COR-L47 (cell line): ENCODE measurements at regions not wholly inside any gene's neighbourhood (a gene's known extent, or its start where the extent isn't known, plus 50 kb on each side); places are given as distances from the start of the nearest gene placed in this dataset.

Experiments used
- DNase-seq: peaks from one replicate; lab custom pipeline; 2025; lab: John Stamatoyannopoulos, UW

DNA sequence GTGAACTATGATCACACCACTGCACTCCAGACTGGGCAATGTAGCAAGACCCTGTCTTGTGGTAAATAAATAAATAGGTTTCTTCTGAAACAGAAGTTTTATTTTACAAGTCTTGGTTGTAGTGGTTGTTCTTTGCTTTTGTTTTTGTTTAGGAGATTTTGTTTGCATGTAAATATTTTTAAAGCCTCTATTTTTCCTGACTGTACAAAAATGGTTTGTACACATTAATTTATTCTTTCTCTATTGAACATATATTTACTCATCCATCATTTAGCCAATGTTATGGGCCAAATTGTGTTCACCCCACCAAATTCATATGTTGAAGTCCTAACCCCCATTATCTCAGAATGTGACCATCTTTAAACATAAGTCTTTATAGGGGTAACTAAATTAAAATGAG is 580.1 kb downstream of the EPHA4 start:
- no peak for DNase-seq

DNA sequence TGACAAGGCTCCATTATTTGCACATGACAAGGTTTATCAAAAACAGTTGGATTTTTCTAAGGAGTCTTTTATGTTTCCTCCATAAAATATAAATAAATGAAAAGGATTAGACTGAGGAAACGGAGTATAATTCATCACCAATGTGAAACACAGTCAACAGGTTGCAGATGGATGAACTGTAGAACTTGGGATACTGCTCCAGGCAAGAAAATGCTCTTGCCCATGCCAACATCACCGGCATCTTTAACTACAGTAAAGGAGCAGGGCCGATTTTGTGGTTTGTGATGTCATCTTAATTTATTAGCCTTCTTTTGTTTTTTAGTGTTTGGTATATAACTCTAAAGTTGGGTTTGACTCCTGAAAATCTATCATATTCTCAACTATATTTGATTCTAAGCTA is 577.3 kb downstream of the EPHA4 start:
- no peak for DNase-seq

DNA sequence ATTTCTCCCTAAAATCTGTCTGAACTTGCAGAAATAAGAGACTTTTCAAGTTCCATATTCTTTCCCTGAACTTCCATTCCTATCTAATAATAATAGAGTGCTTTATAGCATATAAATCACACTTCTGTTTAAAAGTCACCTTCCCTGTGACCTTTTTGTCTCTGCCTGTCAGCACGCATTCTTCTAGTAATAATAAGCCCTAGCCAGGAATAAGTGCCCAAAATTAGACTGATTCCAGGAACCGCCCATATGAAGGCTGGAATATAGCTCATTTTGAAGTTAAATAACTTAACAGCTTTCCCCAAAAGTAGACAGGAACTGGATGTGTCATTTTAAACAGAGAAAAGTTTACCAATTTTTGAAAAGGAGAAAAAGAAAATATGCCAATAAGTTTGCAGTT is 576.5 kb downstream of the EPHA4 start:
- no peak for DNase-seq

DNA sequence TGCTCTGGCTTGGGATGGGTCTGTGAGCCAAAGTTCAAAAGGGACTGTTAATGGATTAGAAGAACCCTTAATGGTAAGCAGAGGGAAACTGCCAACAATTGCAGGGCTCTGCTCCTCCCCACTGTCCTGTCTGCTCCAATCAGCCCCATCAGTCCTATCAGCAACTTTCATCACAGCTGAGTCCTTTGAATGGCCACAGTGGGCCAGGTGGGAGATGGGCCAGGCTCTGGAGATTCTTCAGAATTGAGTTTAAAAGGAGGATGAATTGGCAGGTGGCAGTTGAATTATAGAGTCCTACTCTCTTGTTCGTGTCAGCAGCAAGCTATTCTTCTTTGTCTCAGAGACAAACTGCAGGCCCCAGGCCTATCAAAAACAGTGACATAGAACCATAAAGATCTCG is 573.9 kb downstream of the EPHA4 start:
- no peak for DNase-seq

DNA sequence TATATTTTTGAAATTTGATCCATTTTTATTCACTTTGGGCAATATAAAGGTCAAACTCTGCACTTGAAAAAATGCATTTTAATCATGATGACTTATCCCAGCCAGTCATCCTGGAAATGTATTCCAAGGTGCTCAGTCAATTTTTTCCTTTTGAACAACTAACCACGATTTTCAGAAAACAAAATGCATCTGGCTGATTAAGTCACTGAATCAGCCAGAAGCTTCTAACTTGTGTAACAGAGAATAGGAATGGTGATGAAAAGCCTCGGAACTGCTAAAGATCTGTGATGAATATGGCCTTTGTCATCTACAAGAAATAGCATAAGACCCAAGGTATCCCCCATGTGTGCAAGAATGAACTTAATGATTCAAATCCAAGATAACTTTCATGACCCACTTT is 572.7 kb downstream of the EPHA4 start:
- no peak for DNase-seq

DNA sequence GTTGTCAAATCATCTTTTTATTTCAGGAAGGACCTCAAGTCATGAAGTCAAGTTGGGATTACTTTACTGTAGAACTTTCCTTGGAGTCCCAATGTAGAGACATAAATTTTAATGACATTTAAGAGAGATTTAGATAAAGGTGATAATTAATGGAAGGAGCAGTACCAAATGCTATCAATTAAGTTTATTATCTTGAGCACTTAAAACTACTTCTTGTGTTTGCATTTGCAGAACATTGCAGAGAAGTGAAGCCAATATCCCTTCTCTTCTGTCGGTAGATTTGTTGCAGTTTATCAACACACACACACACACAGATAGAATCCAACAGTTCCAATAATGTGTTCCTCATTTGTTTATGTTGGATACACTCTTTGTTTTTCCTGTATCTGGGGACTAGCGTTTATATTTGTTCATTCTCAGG is 570.7 kb downstream of the EPHA4 start:
- no peak for DNase-seq

DNA sequence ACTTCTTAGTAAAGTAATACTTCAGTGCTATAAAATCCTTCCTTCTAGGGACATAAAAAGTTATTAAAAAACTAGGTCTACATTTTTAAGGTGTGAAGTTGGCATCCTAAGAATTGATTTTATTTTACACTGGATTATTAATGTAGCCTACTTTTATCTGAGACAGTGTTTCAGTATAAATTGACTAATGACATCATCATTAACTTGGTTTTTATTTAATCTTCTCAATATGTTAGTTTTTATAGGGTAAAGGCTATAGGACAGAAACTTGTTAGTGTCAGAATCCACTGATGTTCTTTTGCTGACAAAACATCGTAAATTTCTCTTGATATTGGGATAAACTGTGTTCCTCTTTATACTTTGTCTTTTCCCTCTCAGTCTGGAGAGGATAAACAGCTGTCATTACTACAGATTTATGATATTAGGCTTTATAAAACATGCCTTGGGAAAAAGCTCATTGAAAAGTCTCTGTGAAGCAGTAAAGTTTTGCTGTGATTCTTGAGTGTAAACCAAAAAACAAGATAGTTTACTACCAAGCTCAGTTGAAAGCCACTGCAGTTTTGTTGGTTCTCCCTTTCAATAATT is 569.9 kb downstream of the EPHA4 start:
- DNase-seq = no peak

DNA sequence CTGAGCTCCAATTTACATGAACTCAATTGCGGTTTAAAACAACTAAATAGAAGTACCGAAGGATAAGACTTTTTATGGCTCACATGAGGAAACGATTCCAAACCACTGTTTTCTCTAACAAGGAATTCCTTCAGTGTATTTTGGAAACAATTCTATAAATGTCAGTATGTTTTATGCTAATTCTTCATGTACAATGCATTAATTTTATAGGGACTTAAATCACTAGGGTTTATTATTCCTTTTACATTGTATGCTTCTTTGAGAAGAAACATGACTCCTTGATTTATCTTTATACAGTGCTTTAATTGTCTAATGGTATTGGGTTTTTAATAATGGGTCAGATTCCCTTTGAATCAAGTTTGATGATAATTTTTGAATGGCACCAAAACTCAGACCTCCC is 566.8 kb downstream of the EPHA4 start:
- no peak for DNase-seq

DNA sequence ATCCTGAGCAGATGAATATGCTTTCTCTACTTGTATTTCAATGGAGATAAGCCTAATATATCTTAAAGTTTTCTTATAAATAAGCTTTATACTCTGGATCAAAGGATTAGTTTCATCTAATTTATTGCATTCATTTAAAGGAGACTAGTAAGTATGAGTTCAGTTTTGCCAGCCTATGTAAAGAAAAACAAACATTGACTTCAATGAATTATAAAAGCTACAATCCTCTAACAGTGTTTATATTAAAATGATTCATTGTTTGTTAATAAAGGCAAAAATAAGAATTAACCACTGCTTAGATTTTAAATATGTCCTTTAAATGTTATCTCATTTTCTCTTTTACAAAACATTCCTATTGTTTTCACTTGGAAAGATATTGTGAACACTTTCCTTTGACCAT is 566.0 kb downstream of the EPHA4 start:
- no peak for DNase-seq

DNA sequence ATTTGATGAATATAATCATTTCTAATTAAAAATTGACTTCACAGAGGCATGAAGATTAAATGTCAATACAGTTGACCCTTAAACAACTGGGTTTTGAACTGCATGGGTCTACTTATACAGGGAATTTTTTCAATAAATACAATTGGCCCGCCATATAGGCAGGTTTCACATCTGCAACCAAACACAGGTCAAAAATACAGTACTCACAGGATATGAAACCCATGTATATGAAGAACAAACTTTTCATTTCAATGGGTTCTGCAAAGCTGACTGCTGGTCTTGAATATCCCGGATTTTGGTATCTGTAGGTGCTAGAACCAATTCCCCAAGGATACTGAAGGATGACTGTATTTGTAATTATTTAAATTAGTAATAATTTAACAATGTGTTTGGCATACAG is 555.6 kb downstream of the EPHA4 start:
- DNase-seq = no peak

DNA sequence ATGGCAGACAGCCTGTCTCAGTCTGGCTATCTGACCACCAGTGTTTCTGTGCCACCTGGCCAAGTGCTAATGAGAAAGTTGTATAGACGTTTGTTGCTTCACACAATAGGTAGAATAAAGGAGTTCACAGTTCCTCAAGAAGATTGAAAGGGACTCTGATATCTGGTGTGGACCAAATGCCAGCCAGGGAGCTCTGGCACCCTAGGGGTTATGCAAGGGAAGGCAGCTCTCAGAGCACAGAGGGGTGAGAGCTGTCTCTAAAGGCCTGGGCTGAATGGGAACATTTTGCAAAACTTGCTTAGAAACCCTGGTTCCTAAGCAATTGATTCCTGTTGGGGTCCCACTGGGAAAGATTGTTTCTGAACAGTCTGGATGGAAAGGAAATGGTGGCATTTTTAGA is 553.8 kb downstream of the EPHA4 start:
- DNase-seq = no peak

DNA sequence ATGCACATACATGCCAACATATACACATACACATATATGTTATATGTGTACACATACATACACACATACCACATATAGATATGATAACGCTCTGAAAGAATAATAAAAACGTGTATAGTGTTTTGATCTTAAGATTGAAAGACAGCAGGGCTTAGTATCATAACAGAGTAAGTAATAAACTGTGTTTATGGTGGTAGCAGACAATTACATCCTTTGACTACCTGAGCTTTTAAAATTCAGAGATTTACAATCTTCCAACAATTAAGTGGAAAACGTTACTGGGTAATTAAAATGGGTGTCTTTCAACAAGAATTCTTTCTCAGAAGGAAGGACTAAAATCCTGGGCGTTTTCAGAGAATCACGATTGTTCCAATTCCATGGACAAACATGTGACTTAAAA is 552.4 kb downstream of the EPHA4 start:
- no peak for DNase-seq

DNA sequence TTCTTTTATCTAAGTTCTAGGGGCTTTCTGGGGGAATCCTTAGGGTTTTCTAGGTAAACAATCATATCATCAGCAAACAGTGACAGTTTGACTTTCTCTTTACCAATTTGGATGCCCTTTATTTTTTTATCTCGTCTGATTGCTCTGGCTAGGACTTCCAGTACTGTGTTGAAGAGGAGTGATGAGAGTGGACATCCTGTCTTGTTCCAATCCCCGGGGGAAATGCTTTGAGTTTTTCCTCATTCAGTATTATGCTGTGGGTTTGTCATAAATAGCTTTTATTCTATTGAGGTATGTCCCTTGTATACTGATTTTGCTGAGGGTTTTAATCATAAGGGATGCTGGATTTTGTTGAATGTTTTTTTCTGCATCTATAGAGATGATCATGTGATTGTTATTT is 549.5 kb downstream of the EPHA4 start:
- no peak for DNase-seq

DNA sequence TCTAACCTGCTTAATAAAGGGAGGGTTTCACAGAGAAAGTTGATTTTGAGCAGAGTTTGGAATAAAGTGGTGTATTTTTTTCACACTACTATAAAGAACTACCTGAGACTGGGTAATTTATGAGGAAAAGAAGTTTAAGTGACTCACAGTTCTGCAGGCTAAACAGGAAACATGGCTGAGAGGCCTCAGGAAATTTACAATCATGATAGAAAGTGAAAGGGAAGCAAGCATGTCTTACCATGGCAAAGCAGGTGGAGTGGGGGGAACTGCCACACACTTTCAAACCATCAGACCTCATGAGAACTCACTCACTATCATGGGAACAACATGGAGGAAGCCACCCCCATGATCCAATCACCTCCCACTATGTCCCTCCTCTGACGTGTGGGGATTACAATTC is 546.7 kb downstream of the EPHA4 start:
- no peak for DNase-seq

DNA sequence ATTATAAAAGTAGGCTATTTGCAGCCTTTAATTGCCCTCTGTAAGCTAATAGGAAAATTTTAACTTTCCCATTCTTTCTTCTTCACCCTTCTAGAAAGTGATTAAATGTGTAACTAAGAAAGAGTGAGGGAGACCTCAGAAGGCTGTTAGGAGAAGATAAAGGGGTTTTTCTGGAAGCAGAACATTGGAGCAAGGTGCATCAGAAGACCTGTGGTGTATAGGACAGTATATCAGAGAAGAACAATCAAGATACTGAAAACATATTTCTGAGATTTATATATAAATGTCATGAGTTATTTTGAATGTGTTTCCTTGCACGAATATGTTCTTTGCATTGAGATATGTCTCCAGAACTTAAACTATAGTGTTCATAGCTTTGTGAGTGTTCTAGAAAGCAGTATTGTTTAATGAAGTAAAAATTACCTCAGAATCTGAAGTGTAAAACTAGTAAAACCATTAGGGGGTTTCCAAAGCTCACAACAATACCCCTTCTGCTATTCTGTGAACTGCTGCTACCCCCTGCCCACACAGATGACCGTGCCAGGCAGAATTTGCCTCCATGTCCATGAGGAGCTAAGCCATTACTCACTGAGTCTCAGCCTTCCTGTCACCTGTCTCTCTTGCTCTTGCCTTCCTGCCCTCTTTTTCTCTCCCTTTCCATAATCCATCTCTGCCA is 537.9 kb downstream of the EPHA4 start:
- DNase-seq = no peak

DNA sequence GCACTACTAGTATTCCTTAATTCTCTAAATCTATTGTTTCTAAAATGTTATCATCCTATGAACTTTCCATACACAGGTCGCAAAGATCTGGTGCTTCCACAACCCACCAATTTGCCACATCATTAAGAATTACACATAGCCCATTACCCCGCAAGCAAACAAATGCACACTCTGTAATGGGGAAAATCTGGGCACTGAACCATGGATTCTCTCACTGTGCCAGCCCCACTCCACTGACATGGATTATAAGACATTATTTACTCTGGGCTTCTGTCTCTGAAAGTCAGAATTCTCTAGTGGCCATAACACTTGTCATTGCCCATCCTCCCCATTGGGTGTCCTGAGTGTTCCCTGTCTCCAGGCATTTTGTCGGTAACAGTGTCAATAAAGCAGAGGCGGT is 537.1 kb downstream of the EPHA4 start:
- no peak for DNase-seq

DNA sequence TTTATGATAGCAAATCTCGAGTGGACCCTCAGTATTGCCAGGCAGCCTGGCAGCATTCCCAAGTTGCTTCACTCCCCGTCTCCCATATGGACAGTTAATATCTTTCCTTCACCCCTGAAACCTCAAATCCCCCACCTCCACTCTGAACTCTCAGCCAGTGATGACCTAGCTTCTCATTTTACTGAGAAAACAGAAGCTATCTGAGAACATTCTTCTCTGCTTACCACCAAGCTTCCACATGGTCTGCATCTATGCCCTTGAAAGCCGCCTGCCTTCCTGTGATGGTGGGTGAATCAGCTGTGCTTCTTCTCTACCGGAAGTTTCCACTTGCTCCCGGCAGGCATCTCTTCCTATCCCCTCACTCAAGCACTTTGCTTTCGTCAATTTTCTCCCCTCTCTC is 529.2 kb downstream of the EPHA4 start:
- DNase-seq = no peak

DNA sequence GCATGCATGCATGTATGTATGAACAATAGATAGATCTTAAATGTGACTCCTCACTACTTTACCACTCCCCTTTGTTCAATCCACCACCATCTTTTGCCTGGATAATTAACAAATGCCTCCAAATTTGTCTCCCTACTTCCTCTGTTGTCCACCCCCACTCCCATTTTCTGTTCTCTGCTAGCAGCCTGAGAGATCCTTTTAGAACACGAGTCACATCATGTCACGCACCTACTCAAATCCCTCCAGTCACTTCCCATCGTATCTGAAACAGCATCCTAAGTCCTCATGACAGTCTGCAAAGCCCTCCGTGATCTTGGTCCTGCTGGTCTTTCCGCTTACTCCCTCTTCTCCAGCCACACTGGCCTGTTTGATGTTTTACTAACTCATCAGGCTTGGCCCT is 527.3 kb downstream of the EPHA4 start:
- no peak for DNase-seq

DNA sequence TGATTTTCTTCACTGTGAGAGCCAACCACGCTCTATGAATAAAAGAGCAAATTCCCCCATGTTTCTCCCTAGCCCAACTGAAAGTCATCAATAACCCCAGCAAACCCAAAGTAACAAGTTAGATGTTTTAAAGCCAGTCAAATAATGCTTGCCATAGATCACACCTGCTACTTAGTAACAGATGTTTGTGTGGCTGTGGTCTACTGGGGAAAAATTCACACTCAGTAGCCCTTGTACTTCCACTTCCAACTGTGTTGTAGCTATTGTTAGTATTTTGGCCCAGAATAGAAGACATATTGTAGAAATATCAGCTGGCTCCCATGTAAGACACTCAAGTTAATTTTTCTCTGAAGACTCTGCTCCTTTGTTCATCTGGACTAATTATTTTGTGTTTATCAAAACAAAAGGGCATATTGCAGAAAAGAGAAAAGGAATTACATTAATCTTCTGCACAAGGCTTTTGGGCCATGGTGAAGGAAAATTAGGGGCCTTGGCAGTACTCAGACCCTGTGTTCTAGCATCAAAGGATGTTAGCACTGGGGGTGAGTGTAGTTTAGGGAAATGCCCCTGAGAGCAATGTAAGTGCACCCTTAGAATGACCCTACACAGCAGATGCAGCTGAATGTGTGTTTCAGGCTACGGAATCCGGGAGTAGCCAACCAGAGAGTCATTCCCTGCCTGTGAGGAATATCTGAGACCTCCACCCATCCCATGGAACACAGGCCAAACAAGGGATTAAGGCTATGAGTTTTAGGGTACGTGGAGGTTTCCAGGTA is 521.9 kb downstream of the EPHA4 start:
- no peak for DNase-seq

DNA sequence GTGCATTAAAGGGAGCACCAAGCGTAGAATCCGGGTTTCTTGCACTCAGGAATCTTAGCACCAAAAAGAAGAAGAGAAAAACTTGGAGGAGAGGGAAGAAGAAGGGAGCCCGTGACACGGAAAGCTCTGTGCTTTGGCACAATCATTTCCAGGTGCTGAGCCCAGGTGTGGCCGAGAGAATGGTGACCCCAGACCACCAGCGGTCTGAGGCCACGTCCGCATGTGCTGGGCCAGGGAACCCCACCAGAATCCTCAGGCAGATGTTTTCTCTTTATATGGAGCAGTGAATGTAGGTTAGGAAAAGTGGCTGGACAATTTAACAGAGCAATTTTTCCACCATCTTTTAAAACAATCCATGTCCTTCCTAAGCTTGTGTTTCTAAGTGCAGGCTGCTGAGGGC is 520.9 kb downstream of the EPHA4 start:
- no peak for DNase-seq

DNA sequence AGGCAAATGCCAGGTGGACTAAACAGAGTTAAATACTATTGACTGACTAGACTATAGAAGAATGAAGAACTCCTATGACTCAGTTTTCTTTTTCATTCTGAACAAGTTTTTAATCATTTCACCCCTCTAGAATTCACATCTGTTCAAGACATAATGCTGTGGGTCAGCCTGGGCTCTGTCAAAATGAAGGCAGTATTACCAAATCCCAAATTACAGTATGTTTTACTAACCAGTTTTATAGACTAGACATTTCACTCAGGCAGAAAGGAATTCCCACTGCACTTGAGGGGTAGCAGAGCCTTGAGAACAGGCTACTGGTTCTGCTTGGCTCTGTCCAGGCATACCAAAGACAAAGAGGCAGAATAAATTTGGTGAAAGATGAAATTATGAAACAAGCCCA is 511.7 kb downstream of the EPHA4 start:
- DNase-seq = no peak

DNA sequence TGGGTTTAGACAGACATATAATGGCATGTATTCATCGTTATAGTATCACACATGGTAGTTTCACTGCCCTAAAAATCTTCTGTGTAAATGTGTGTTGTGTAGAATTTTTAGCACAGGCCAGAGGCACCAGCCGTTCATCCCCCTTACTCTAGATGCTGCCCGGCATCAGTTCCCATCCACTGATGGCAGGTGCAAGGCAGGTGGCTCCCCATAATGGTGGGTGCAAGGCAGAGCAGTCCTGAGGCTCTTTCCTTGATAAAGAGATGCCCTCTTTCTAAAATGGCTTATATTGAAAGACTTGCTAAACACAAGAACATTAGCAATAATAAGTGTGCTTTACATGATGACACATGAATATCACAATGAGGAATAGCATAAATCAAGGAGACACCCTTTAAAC is 508.5 kb downstream of the EPHA4 start:
- no peak for DNase-seq

DNA sequence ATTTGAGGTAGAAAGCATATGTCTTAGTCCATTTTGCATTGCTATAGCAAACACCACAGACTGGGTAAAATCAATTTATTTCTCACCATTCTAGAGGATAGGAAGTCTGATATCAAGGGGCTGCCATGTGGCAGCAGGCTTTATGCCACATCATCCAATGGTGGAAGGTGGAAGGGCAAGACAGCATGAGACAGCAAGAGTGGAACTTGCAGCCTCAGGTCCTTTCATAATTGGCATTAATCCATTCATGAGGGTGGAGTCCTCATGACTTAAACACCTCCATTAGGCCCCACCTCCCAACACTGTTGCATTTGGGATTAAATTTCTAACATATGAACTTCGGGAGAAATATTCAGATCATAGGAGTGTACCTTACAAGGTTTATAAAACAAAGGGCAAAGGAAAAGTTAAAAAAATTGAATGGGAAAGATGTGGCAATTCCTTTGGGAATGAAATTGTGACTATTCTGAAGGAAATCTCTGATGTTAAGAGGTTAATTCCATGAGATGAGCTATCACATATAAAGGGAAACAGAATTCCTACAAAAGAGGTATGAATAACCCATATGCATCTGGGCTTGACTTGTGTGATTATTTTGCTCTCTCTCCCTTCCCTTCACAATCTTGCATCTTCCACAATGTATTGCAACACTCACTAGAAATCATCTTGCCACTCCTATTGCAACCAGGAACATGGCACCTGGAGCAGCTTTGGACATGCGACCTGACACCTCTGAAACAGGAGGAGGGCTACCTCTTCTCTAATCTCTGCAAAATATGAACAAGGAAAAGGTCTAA is 507.8 kb downstream of the EPHA4 start:
- DNase-seq = no peak
